HG03457 (cell line): ENCODE measurements at regions not wholly inside any gene's neighbourhood (a gene's known extent, or its start where the extent isn't known, plus 50 kb on each side); places are given as distances from the start of the nearest gene placed in this dataset.

Source experiments
- ATAC-seq: cut with Tn5 transposase; IDR thresholded peaks from one replicate; pipeline ENCODE4 v1.9.1; 2021; ENCODE audit warnings: moderate number of reproducible peaks; ENCODE audit not compliant: unreplicated experiment

GRCh38 chr5:165201369-165201768, 1696.0 kb downstream of the MAT2B start:
- no peak for ATAC-seq

DNA sequence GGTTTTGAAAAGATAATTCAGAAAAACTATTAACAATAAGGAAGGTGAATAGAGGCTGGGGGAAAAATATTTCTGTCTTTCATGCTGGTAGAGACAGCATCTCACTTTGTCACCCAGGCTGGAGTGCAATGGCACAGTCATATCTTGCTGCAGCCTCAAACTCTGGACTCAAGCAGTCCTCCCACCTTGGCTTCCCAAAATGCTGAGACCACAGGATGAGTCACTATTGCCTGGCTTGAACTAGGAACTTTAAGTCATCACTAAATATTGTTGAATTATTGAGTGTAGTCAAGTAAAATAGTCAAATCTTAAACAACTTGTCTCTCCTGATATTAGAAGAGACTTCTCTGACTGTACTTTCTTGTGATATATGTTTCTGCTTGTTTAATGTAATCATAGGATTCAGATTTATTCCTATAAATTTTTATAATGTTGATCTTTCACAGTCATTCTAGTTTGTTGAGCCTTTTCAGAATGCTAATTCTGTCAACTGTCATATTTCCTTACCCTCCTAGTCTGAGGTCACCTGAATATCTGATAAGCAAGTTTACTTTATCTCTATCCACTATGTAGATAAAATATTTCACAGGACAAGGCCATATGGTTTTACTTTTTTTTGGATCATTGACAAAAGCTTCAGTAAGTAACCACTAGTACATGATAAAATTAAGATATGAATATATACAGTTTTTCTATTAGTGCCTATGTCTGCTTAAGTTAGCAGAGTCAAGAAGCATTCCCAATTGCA, 1696.5 kb downstream of the MAT2B start:
- no peak for ATAC-seq

- ATAC-seq: no peak
Observed at GRCh38 chr5:165202519-165202910, 1697.1 kb downstream of the MAT2B start.

DNA sequence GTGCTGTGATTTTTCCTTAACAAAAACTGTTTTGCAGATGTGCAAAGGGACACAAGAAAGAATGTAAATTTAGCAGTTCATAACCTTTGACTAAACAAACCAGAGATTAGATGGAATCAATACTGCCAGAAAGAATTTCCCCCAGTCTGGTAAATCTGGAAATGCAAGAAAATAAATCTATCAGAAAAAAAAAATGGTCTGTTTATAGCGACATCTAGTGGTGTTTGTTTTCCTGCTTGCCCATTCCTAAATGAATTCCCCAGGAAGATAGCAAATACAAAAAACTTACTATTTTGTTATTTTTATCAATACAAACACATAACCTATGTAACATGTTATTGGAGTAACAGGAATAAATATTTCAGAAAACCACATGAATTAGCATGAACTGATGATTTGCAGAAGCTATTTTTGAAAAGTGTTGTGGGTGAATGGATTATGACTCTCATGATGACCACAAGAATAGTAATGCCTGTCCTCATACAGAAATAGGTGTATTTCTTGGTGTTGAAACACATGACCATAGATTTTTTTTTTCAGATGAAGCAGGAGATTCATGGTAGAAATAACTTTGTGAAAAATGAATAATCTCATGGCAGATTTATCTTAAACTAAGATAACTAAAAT, 1703.8 kb downstream of the MAT2B start:
- ATAC-seq: no peak

- ATAC-seq: no peak
Observed at GRCh38 chr5:165224366-165225045, 1719.1 kb downstream of the MAT2B start.

DNA sequence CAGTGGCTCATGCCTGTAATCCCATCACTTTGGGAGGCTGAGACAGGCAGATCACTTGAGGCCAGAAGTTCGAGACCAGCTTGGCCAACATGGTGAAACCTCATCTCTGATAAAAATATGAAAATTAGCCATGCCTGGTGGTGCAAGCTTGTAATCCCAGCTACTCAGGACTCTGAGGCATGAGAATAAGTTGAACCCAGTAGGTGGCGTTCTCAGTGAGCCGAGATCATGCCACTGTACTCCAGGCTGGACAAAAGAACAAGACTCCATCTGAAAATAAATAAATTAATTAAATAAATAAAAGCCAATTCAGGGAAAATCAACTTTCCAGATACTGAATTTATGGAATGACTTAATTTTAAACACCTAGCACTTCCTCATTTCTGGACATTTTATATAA, 1722.1 kb downstream of the MAT2B start:
- ATAC-seq: no peak

GRCh38 chr5:165228184-165228583, 1722.8 kb downstream of the MAT2B start:
- no peak for ATAC-seq

GRCh38 chr5:165231821-165232508, 1726.5 kb downstream of the MAT2B start:
- ATAC-seq: no peak

- no peak for ATAC-seq
Observed at GRCh38 chr5:165232509-165233028, 1727.2 kb downstream of the MAT2B start.

GRCh38 chr5:165241811-165242210, 1736.4 kb downstream of the MAT2B start:
- no peak for ATAC-seq

DNA sequence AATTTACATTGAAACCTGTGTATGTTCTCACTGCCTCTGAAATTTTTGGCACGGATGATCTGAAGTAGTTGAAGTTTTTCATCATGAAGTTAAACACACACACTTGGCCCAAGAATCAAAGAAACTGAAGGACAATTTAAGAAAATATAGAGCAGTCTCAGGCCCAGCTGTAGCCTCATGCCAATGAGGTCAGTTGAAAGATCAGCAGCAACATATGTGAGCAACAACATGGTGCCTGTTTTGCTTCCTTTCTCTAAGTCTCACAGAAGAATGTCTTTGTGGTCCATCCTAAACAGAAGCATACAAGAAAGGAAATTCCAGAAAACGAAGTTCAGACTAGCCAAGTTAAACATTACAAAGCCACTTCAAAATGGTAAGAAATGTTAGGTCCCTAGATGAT, 1737.2 kb downstream of the MAT2B start:
- no peak for ATAC-seq

- no peak for ATAC-seq
Observed at GRCh38 chr5:165244407-165244806, 1739.0 kb downstream of the MAT2B start.

DNA sequence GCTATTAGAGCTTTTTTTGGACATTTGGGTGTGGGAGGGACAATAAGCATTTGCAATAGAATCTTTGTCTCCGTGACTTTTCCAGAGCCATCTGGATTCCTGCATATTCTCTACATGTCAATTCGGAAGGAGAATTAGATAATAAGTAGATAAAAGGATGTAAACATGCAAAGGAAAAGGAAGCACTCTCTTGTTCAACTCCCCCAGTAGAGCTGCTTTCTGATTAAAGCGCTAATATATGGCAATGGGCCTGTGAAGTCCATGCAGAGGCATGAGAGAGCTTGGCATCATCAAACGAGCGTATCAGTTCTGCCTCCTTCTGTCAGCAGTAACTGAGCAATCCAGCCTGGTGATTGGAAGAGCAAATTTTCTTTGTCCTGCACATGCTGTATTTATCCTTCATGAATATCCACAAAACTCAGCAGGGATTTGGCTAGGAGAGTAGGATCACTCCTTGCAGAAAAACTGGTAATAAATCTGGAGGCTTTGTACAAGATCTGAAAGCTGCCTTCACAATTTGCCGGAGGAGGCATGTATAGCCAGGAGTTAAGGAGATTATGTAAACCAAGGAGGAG, 1752.9 kb downstream of the MAT2B start:
- ATAC-seq: no peak

DNA sequence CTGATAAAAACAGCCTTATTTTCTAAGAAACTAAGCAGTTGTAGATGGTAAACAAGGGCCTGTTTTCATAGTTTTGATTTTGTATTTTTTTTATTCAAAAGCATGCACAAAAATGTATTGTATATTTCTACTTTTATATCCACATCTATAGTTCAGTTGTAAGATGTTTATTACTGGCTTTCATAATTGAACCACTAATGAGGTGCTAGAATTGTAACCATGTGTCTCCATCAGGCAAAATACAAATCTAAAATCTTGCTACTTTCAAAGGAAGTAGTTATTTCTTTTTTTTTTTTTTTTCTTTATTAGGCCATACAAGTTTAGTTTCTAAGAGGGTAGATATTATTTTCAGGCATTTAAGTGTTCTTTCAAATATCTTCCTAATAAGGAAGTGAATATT, 1755.0 kb downstream of the MAT2B start:
- no peak for ATAC-seq

DNA sequence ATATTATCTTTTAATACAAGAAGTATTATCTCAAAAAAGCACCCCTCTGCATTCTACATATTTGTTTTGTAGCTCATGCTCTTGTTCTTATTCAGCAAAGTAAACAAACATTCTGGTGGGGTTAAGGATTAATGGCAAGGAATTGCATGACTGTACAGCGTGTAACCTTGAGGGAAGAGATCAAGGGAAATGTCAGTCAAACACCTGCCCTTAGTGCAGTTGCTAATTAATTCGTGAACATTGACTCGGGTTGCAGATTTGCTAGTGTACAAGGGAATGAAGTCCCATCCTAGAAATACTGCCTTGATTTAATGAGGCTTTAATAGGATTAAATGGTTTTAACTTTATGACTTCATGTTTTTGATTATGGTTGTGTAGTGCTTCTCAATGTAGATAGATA, 1758.1 kb downstream of the MAT2B start:
- ATAC-seq: no peak

GRCh38 chr5:165266939-165267338, 1761.5 kb downstream of the MAT2B start:
- no peak for ATAC-seq

GRCh38 chr5:165272436-165272835, 1767.0 kb downstream of the MAT2B start:
- no peak for ATAC-seq

DNA sequence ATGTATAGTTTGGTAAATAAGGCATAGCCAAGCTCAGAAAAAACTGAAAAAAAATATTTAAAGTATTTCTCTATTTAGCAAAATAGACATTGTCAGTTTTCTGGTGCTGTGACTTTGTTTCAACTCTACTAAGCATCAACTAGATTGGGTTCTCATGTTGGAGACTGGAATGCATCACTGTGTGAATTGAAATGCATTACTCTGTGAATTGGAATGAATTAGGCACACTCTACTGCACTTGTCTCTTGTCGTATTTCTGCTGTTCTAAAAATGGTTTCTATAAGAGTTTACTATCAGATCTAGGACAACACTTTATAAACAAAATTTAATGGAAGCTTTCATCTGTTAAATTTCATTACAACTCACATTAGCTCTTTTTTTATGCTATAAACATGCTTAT, 1772.2 kb downstream of the MAT2B start:
- ATAC-seq: no peak

GRCh38 chr5:165282491-165282890, 1777.1 kb downstream of the MAT2B start:
- ATAC-seq: no peak

GRCh38 chr5:165286692-165287091, 1781.3 kb downstream of the MAT2B start:
- no peak for ATAC-seq

DNA sequence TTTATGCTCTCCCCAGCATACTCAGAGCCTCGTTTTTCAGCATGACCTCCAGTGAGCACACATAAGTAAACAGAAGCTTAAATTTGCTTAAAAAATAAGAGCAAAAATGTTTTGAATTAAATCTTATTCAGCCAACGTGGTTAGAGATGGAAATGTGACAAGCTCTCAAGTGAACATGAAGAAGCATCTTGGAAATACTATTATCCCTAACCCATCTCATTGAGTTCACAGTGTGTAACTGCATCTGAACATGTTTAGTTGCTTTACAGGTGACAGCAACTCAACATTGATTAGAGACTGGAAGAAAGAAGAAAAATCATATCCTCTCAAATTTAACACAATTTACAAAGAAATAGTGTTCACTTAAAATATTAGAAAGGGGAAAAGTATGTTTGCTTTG, 1785.1 kb downstream of the MAT2B start:
- no peak for ATAC-seq
